HEK293 (cell line): ENCODE measurements at regions not wholly inside any gene's neighbourhood (a gene's known extent, or its start where the extent isn't known, plus 50 kb on each side); places are given as distances from the start of the nearest gene placed in this dataset.
A peak's percentile ranks its signal among the peaks of the same experiment; 100 is the strongest.

Source experiments
- CTCF ChIA-PET: fragments of 350-600 bp; formaldehyde crosslinking; extraction: SDS; loops from one replicate; lab custom pipeline; 2021; ENCODE audit warnings: antibody characterized with exemption; lab: Yijun Ruan, JAX
- POLR2A ChIA-PET: fragments of 300-600 bp; formaldehyde crosslinking; extraction: SDS; loops from one replicate; lab custom pipeline; 2020; ENCODE audit warnings: antibody characterized with exemption, inconsistent platforms; lab: Yijun Ruan, JAX
- H3K27ac ChIP-seq: fragments of 200-500 bp; sonication (Bioruptor generic); 2 replicates; pipeline ENCODE4 v1.5.1; 2014; ENCODE audit warnings: low read depth, low read length, control low read depth, inconsistent platforms; ENCODE audit errors: extremely low read depth
- H3K36me3 ChIP-seq, 2 experiments: fragments of 200-500 bp in 1 of 2; sonication (Bioruptor generic) in 1 of 2; 1 replicate in 1 of 2; 2 replicates in 1 of 2; pipeline ENCODE4 v1.5.1; 2014 to 2017; ENCODE audit warnings: inconsistent platforms in 2 of 2, low read length in 2 of 2; ENCODE audit not compliant: control insufficient read depth in 2 of 2, insufficient read depth in 1 of 2
- H3K4me1 ChIP-seq: fragments of 200-500 bp; sonication (Bioruptor generic); 2 replicates; pipeline ENCODE4 v1.5.1; 2014; ENCODE audit warnings: mild to moderate bottlenecking, low read length, inconsistent platforms; ENCODE audit not compliant: control insufficient read depth, insufficient read depth
- H3K4me3 ChIP-seq: 2 replicates; pipeline ENCODE4 v1.5.1; 2011; ENCODE audit warnings: low read depth, mild to moderate bottlenecking, control low read depth, low read length, moderate library complexity
- H3K9me3 ChIP-seq: fragments of 200-500 bp; sonication (Bioruptor generic); 2 replicates; pipeline ENCODE4 v1.5.1; 2014; ENCODE audit warnings: low read depth, low read length, inconsistent platforms; ENCODE audit not compliant: control insufficient read depth, insufficient read depth
- HOXC10 ChIP-seq: sonication (generic); formaldehyde crosslinking; IDR thresholded peaks from 2 replicates; pipeline ENCODE4 v1.8.1; 2023; ENCODE audit warnings: mild to moderate bottlenecking, missing genetic modification reagents
- OSR2 ChIP-seq: fragments of 450-650 bp; formaldehyde crosslinking; IDR thresholded peaks from 2 replicates; pipeline ENCODE4 v1.5.1; 2016; ENCODE audit warnings: missing biosample characterization, missing genetic modification characterization
- PRDM1 ChIP-seq: fragments of 450-650 bp; formaldehyde crosslinking; IDR thresholded peaks from 2 replicates; pipeline ENCODE4; 2016; ENCODE audit warnings: missing biosample characterization, missing genetic modification characterization
- ZBTB1 ChIP-seq: fragments of 450-650 bp; formaldehyde crosslinking; IDR thresholded peaks from 2 replicates; pipeline ENCODE4 v1.5.1; 2016; ENCODE audit warnings: missing biosample characterization, missing genetic modification characterization
- ZEB2 ChIP-seq: fragments of 450-650 bp; formaldehyde crosslinking; IDR thresholded peaks from 2 replicates; pipeline ENCODE4 v1.5.1; 2016; ENCODE audit warnings: missing biosample characterization, missing genetic modification characterization
- ZNF132 ChIP-seq: fragments of 450-650 bp; formaldehyde crosslinking; IDR thresholded peaks from 2 replicates; pipeline ENCODE4 v1.5.1; 2017; ENCODE audit warnings: missing biosample characterization, missing genetic modification characterization, borderline replicate concordance
- ZNF311 ChIP-seq: fragments of 450-650 bp; formaldehyde crosslinking; IDR thresholded peaks from 2 replicates; pipeline ENCODE4 v1.5.1; 2017; ENCODE audit warnings: missing biosample characterization, missing genetic modification characterization, borderline replicate concordance
- ZNF354C ChIP-seq: fragments of 450-650 bp; formaldehyde crosslinking; IDR thresholded peaks from 2 replicates; pipeline ENCODE4 v1.5.1; 2016; ENCODE audit warnings: missing biosample characterization, missing genetic modification characterization, low read depth, borderline replicate concordance
- ZNF394 ChIP-seq: fragments of 450-650 bp; formaldehyde crosslinking; IDR thresholded peaks from 2 replicates; pipeline ENCODE4 v1.5.1; 2016; ENCODE audit warnings: missing biosample characterization, missing genetic modification characterization, mild to moderate bottlenecking, moderate library complexity, borderline replicate concordance
- ZNF433 ChIP-seq: fragments of 450-650 bp; formaldehyde crosslinking; IDR thresholded peaks from 2 replicates; pipeline ENCODE4 v1.5.1; 2016; ENCODE audit warnings: missing biosample characterization, missing genetic modification characterization, low read depth
- ZNF510 ChIP-seq: fragments of 450-650 bp; formaldehyde crosslinking; IDR thresholded peaks from 2 replicates; pipeline ENCODE4 v1.5.1; 2018; ENCODE audit warnings: mild to moderate bottlenecking, missing genetic modification characterization, missing biosample characterization; ENCODE audit not compliant: insufficient replicate concordance
- ZNF529 ChIP-seq: fragments of 450-650 bp; formaldehyde crosslinking; IDR thresholded peaks from 2 replicates; pipeline ENCODE4 v1.5.1; 2017; ENCODE audit warnings: missing genetic modification characterization, missing biosample characterization; ENCODE audit not compliant: insufficient replicate concordance
- ZNF549 ChIP-seq: fragments of 450-650 bp; IDR thresholded peaks from 2 replicates; pipeline ENCODE4 v1.5.1; 2018; ENCODE audit warnings: missing biosample characterization, missing genetic modification characterization, mild to moderate bottlenecking, inconsistent platforms, moderate library complexity
- ZNF571 ChIP-seq: fragments of 450-650 bp; formaldehyde crosslinking; IDR thresholded peaks from 2 replicates; pipeline ENCODE4 v1.5.0; 2017; ENCODE audit warnings: missing biosample characterization, missing genetic modification characterization
- ZNF585B ChIP-seq: fragments of 450-650 bp; formaldehyde crosslinking; IDR thresholded peaks from 2 replicates; pipeline ENCODE4 v1.5.1; 2016; ENCODE audit warnings: missing biosample characterization, missing genetic modification characterization
- ZNF664 ChIP-seq: fragments of 450-650 bp; formaldehyde crosslinking; IDR thresholded peaks from 2 replicates; pipeline ENCODE4 v1.5.1; 2016; ENCODE audit warnings: missing biosample characterization, missing genetic modification characterization
- ZNF677 ChIP-seq: fragments of 450-650 bp; IDR thresholded peaks from 2 replicates; pipeline ENCODE4 v1.5.0; 2018; ENCODE audit warnings: missing biosample characterization, mild to moderate bottlenecking, missing genetic modification characterization, moderate library complexity
- ZNF701 ChIP-seq: fragments of 450-650 bp; formaldehyde crosslinking; IDR thresholded peaks from 2 replicates; pipeline ENCODE4 v1.5.1; 2016; ENCODE audit warnings: missing biosample characterization, missing genetic modification characterization
- ZNF837 ChIP-seq: fragments of 450-650 bp; formaldehyde crosslinking; IDR thresholded peaks from 2 replicates; pipeline ENCODE4 v1.5.1; 2016; ENCODE audit warnings: missing biosample characterization, missing genetic modification characterization
- ZSCAN16 ChIP-seq: fragments of 450-650 bp; formaldehyde crosslinking; IDR thresholded peaks from 2 replicates; pipeline ENCODE4 v1.5.1; 2016; ENCODE audit warnings: missing biosample characterization, missing genetic modification characterization
- TF ChIP-seq, protein P1 (sequence below): fragments of 450-650 bp; formaldehyde crosslinking; IDR thresholded peaks from 2 replicates; pipeline ENCODE4 v1.5.1; 2016; ENCODE audit warnings: missing biosample characterization, missing genetic modification characterization

DNA sequence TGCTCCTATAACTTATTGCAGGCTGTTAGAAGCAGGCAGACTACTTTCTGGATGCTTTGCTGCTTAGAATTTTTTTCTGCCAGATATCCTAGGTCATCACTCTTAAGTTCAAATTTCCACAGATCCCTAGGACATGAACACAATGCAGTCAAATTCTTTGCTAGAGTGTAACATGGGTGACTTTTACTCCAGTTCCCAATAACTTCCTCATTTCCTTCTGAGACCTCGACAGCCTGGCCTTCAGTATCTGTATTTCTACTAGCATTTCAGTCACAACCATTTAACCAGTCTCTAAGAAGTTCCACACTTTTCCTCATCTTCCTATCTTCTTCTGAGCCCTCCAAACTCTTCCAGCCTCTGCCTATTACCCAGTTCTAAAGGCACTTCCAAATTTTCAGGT is 60.4 kb upstream of the ZBED5 start:
- no peak overlapping the region for H3K4me3 ChIP-seq
- POLR2A ChIA-PET = interaction anchor here (1.3 kb wide), 1 partner anchor 109 kb away, joined by 3 read pairs; the partner anchor contains the start of gene EIF4G2
- no peaks in the 10 kb centered on the region for H3K36me3 ChIP-seq
- no peaks in the 10 kb centered on the region for H3K9me3 ChIP-seq
- H3K27ac ChIP-seq = no peak overlapping the region
- H3K4me1 ChIP-seq = no peaks in the 10 kb centered on the region
- TF ChIP-seq ZNF311 (no peak), ZNF529 (tag by site-specific recombination) (no peak), ZSCAN16 (tag by site-specific recombination) (no peak), ZNF132 (no peak), ZNF354C (tag by site-specific recombination) (no peak), ZNF837 (tag by site-specific recombination) (no peak), PRDM1 (tag by site-specific recombination) (no peak), ZNF677 (no peak), ZNF433 (tag by site-specific recombination) (no peak), ZNF549 (tag by site-specific recombination) (no peak)
- CTCF ChIA-PET = interaction anchor here (0.6 to 0.8 kb wide), 2 partner anchors 10 to 1305 kb away, joined by 3 to 4 read pairs; no protein-coding TSS in a partner anchor

DNA sequence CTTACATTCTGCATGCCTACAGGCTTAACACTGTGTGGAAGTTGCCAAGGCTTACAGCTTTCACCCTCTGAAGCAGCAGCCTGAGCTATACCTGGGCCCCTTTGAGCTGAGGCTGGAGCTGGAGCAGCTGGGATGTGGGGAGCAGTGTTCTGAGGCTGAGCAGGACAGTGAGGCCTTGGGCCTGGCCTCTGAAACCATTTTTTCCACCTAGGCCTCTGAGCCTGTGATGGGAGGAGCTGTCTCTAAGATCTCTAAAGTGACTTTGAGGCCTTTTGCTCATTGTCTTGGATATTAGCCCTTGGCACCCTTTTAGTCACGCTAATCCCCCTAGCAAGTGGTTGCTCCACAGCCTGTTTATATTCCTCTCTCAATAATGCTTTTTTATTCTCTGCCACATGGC is 59.9 kb upstream of the ZBED5 start:
- POLR2A ChIA-PET = interaction anchor here (1.3 kb wide), 1 partner anchor 109 kb away, joined by 3 read pairs; the partner anchor contains the start of gene EIF4G2
- no peaks in the 10 kb centered on the region for H3K4me1 ChIP-seq
- no peaks in the 10 kb centered on the region for H3K36me3 ChIP-seq
- TF ChIP-seq ZNF585B (peak; percentile 88), ZNF571 (tag by site-specific recombination) (no peak), OSR2 (tag by site-specific recombination) (no peak), ZNF701 (tag by site-specific recombination) (no peak)
- CTCF ChIA-PET = interaction anchor here (0.6 to 1.1 kb wide), 3 partner anchors 10 to 1305 kb away, joined by 3 to 4 read pairs (median 3); no protein-coding TSS in a partner anchor
- no peak overlapping the region for H3K27ac ChIP-seq
- H3K9me3 ChIP-seq = no peaks in the 10 kb centered on the region
- H3K4me3 ChIP-seq = no peak overlapping the region

- Histone ChIP-seq H3K4me3 (no peak overlapping the region), H3K27ac (no peak overlapping the region)
- TF ChIP-seq ZBTB1 = no peak
- TF ChIP-seq ZNF664 (tag by site-specific recombination) = no peak
- no peak for TF ChIP-seq ZNF510 (tag by site-specific recombination)
- no peak for TF ChIP-seq HOXC10
- no peak for TF ChIP-seq ZEB2 (tag by site-specific recombination)
- TF ChIP-seq, protein P1, sequence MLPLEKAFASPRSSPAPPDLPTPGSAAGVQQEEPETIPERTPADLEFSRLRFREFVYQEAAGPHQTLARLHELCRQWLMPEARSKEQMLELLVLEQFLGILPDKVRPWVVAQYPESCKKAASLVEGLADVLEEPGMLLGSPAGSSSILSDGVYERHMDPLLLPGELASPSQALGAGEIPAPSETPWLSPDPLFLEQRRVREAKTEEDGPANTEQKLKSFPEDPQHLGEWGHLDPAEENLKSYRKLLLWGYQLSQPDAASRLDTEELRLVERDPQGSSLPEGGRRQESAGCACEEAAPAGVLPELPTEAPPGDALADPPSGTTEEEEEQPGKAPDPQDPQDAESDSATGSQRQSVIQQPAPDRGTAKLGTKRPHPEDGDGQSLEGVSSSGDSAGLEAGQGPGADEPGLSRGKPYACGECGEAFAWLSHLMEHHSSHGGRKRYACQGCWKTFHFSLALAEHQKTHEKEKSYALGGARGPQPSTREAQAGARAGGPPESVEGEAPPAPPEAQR (tag by site-specific recombination) = no peak
- TF ChIP-seq ZNF394 (tag by site-specific recombination) = no peak
- TF ChIP-seq, all 188 proteins: peak for 0
- POLR2A ChIA-PET = no interaction called here
- Histone ChIP-seq H3K4me1 (no peaks in the 10 kb centered on the region), H3K9me3 (no peaks in the 10 kb centered on the region), H3K36me3 (no peaks in the 10 kb centered on the region)
- CTCF ChIA-PET = interaction anchor here (0.6 to 1.1 kb wide), 2 partner anchors 38 to 94 kb away, joined by 3 read pairs; no protein-coding TSS in a partner anchor
Observed at GRCh38 chr11:10916665-10917064, 58.8 kb upstream of the ZBED5 start.
